ENCODE measurements at regions not wholly inside any gene's neighbourhood (a gene's known extent, or its start where the extent isn't known, plus 50 kb on each side); places are given as distances from the start of the nearest gene placed in this dataset.
"Not testable (repeated sequence)": the region's sequence is repeated elsewhere in the genome, so short reads cannot be mapped to it uniquely, and the experiment has no call there.

DNA sequence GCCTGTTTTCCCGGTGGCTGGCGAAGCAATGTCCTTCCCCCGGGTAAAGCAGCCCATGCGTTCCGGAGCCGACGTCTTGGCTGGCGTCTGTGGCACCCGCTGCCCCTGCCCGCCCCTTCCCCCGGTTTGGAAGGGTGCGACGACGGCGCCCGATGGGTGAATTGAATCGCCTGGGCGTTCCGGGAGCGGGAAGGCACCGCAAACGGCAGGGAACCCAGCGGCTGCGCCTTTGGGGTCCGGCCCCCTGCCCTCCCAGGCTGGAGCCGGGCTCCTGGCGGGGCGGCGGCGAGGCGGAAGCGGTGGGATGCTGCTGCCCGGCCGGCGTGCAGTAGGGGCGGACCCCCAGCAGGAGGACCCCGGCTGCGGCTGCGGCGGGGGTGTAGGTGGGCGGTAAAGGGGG lies 123.6 kb upstream of the RHOU start:
- not testable (repeated sequence) for DNase-seq

- DNase-seq: not testable (repeated sequence)
Observed at GRCh38 chr1:228622002-228622716, 113.1 kb upstream of the RHOU start.

GRCh38 chr1:228626481-228626880 lies 108.8 kb upstream of the RHOU start:
- DNase-seq: not testable (repeated sequence)

GRCh38 chr1:228632858-228633257 lies 102.4 kb upstream of the RHOU start:
- not testable (repeated sequence) for DNase-seq

DNA sequence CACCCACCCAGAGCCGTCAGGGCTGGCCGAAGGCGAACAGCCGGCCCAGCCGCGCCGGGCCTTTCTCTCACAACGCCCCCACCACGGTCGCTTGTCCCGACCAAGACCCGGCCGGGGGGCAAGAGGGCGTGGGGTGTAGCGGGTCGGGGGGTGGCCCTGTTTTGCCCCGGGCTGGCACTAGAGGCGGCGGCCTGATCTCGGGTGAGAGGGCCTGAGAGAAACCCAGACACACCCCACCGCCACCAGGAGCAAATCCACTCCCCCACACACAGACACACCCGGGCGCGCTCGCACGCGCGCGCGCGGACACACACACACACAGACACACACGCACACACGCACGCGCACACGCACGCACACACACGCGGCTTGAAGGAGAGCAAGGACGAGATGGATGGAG lies 100.0 kb upstream of the RHOU start:
- DNase-seq: not testable (repeated sequence)

DNA sequence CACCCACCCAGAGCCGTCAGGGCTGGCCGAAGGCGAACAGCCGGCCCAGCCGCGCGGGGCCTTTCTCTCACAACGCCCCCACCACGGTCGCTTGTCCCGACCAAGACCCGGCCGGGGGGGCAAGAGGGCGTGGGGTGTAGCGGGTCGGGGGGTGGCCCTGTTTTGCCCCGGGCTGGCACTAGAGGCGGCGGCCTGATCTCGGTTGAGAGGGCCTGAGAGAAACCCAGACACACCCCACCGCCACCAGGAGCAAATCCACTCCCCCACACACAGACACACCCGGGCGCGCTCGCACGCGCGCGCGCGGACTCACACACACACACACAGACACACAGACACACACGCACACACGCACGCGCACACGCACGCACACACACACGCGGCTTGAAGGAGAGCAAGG lies 97.8 kb upstream of the RHOU start:
- DNase-seq: not testable (repeated sequence)

DNA sequence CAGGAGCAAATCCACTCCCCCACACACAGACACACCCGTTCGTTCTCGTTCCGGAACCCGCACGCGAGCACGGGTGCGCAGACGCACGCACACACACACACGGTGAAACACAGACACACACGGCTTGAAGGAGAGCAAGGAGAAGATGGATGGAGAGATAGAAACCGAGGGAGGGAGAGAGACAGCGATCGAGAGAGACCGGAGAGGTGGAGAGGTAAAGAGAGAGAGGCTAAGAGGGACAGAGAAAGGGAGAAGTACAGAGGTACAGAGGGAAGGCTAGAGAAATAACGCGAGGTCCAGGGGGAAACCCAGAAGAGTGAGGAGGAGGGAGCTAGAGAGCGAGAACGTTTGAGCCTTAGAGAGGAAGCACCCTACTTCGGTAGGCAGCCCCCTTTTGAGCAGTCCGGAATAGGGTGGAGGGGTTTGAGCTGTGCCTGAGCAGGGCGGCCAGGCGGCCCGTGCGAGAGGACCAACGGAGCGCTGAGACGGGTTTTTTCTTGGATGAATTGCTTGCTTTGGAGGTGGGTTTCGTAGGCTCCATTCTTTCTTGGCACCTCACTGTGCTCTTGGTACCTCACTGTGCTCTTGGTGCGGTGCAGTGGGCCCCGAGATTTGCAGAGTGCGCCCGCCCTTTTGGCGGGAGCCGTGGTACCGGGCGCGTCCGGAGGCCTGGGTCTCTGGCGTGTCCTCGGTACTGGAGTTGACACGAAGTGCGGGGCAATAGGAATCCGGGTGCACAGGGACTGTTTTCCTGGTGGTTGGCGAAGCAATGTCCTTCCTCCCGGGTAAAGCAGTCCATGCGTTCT lies 88.4 kb upstream of the RHOU start:
- DNase-seq: peak; percentile 58

GRCh38 chr1:228647523-228648444 lies 87.5 kb upstream of the RHOU start:
- no peak for DNase-seq

GRCh38 chr1:228648647-228649383 lies 86.5 kb upstream of the RHOU start:
- DNase-seq: no peak

DNA sequence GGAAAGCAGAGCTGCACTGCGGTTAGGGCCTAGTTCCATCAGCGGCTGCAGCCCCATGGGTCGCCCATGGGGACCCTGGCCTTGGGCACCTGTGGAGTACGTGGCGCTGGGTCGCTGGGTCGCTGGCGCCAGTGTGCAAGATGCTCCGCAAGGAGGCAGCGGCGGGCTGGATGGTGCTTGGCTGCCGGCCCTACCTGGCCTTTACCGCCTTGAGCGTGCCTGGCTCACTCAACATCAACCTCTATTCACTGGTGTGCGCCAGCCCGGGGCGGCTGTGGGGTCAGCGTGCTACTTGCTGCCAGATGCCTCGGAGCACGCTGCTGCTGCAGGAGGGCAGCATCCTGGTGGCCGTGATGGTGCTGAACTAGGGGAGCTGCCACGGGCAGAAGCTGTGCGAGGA lies 85.1 kb upstream of the RHOU start:
- no peak for DNase-seq

GRCh38 chr1:228650946-228651345 lies 84.3 kb upstream of the RHOU start:
- DNase-seq: no peak

GRCh38 chr1:228652116-228652515 lies 83.2 kb upstream of the RHOU start:
- no peak for DNase-seq

- DNase-seq: not testable (repeated sequence)
Observed at GRCh38 chr1:228653057-228653456, 82.2 kb upstream of the RHOU start.

DNA sequence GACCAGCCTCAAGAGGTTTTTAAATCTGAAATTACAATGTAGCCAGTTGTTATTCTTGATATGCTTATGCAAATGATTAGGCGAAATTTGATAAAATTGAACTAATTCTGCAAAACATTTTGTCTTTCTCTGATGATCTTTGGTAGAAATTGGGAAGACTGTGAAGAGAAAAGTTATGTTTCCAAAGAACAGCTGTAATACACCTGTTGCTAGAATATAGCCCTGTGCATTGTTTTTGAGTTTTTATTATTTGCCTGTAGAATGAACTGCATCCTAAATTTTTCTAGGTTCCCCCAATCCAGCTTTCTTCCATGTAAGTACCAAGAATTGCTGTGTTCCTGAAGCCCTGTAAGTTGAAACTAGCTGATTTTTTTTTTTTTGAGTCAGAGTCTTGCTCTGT lies 81.5 kb upstream of the RHOU start:
- DNase-seq: no peak

- DNase-seq: no peak
Observed at GRCh38 chr1:228655796-228656394, 79.4 kb upstream of the RHOU start.

DNA sequence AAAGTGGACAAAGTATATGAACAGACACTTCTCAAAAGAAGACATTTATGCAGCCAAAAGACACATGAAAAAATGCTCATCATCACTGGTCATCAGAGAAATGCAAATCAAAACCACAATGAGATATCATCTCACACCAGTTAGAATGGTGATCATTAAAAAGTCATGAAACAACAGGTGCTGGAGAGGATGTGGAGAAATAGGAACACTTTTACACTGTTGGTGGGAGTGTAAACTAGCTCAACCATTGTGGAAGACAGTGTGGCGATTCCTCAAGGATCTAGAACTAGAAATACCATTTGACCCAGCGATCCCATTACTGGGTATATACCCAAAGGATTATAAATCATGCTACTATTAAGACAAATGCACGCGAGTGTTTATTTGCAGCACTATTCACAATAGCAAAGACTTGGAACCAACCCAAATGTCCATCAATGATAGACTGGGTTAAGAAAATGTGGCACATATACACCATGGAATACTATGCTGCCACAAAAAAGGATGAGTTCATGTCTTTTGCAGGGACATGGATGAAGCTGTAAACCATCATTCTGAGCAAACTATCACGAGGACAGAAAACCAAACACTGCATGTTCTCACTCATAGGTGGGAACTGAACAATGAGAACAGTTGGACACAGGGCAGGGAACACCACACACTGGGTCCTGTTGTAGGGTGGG lies 73.1 kb upstream of the RHOU start:
- DNase-seq: not testable (repeated sequence)

GRCh38 chr1:228664399-228664914 lies 70.8 kb upstream of the RHOU start:
- DNase-seq: peak; percentile 72

DNA sequence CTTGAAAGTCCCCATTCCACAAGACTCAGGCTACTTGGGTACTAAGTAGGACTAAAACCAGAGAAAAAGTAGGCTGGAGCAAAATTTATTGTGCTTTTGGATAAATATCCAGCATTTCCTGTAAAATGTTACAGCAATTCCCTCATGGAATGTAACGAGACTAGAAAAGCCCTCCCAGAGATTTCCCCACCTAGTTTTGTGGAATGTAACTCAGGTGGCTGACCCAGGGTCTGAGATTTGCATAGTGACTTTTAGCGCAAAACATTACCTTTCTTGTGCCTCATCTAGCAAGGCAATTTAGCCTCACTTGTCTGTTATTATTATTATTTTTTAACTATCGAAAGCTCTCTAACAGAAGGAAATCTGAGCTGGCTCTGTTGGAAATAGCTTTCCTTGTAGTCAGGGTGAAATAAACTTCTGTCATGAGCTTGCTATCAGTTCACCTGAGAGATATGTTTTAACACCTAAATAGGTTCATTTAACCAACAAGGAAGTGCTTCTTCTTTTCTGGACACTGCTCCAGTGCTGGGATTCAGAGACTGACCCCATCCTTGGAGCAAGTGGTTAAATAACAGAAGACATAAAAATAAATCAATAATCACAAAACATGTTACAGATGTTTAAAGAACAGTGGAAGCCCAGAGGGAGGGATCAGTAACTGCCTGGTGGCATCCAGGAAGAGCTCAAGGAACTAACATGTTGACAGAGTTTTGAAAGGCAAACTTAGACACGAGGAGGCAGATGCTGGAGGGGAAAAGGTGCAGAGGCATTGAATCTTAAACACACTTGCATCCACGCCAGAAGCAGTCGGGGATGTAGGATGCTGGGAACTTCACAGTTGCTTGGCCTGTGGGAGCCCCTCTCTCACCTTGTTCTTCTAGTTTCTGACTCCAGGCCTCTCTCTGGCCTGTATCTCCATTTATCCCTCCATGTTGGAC lies 68.3 kb upstream of the RHOU start:
- no peak for DNase-seq

- DNase-seq: no peak
Observed at GRCh38 chr1:228668553-228669241, 66.6 kb upstream of the RHOU start.
